Stimulated activated CD4-positive, alpha-beta T cell treated with anti-CD3 and anti-CD28 coated beads, Interleukin-15, amount 100 ng/mL, for 24 hours (primary cell): ENCODE measurements at regions not wholly inside any gene's neighbourhood (a gene's known extent, or its start where the extent isn't known, plus 50 kb on each side); places are given as distances from the start of the nearest gene placed in this dataset.

Source experiments
- DNase-seq: peaks from one replicate; pipeline ENCODE4 v3.0.0-alpha.2; 2020

GRCh38 chr3:163916596-163917560 lies 1161.4 kb downstream of the SI start:
- no peak for DNase-seq

- DNase-seq = no peak
Measured at GRCh38 chr3:163915280-163915679, 1163.0 kb downstream of the SI start.

- no peak for DNase-seq
Measured at GRCh38 chr3:163914567-163914966, 1163.7 kb downstream of the SI start.

DNA sequence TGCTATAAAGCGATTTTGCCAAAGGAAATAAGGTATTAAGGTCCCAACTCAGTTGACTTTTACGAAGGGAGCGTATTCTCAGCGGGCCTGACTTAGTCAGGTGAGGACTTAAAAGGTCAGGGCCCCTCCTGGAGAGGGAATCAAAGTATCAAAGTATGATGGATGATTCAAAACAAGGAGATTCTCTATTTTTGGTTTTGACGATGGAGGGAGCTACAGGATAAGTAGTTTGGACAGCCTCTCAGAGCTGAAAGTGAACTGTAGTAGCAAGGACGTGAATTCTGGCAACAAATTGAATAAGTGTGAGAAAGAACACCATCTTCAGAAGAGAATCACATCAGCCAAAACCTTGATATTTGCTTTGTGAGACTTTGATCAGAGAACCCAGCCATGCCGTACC lies 1186.5 kb downstream of the SI start:
- no peak for DNase-seq

DNA sequence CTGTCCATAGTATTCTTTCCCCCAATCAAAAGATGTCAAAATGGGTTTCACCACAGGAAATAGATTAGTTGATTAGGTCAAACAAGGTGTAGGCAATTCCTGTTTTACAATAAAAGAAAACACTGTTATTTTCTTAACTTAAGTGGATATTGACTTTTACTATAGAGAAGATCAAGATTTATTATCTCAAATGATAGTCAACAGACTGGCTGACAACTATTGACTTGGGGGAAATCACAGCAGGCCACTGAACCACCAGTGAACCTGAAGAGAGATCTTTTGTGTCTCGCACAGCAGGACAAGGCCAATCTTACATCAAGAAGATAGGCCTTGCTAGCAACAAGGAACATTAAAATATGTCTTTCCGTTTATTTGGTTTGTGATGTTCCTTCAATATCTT lies 1187.6 kb downstream of the SI start:
- DNase-seq = no peak

DNA sequence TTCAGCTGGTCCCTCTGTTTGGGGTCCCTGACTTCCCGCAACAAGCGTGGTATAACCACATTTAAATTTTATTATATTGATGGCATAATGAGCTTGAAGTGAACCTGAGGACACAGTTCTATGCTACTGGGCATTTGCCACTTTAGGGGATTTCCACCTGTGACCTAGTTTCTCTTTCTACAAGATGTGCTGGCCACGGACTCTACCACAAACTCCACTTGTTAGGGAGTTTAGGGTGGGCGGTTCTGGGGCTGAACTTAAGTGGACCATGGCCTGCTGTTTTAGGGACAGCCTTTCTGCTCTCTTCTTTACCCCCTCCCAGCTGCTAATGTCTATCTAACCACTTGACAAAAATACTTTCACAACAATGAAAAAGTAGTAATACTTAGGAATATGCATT lies 1199.1 kb downstream of the SI start:
- DNase-seq = no peak

- no peak for DNase-seq
Measured at GRCh38 chr3:163878396-163878795, 1199.9 kb downstream of the SI start.

DNA sequence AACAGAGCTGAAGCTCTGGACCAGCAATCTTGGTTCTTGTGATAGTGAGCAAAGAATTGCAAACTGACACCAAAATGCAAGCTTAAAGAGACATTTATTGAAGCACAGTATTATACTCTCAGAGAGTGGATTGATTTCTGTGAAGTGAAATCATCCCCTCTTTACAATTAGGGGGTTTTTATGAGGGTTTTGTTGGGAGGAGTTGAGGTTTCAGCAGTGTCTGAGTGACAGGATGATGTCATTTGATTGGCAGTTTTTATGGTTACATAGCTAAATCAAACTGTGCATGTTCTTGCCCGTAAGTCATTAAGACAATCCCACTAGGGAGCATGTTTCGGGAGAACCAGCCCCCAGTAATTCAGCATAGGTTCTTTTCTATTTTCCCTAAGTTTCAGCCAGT lies 1200.5 kb downstream of the SI start:
- no peak for DNase-seq

DNA sequence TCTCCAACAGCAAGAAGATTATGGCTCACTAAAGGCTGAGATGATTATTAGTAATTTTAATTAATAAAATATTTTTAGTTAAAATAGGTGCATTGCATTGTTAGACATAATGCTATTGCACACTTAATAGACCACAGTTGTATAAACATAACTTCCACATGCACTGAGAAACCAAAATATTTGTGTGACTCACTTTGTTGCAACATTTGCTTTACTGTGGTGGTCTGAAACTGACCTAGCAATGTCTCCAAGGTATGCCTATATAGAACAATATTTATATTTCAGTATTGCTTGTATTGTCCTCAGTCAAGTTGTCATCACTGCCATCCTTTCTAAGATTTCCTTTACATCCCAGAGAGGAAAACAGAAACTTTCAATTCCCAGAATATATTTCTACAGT lies 1215.2 kb downstream of the SI start:
- DNase-seq = no peak

DNA sequence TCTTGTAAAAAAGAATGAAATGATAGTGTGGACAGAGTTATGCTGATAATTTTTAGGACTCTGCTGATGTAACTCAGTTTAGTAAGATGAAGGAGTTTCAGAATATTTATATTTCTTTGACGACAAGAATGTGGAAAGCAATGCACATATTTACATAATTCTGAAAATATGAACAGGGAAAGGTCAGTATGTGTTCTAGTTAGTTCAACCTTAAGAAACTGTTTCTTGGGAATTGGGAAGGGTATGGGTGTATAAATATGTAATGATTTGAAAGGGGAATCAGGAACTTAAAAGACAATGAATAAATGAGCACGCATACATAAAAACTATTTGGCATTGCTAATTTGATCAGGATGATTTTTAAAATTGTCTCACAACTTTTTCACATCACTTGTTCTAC lies 1226.1 kb downstream of the SI start:
- DNase-seq = no peak

DNA sequence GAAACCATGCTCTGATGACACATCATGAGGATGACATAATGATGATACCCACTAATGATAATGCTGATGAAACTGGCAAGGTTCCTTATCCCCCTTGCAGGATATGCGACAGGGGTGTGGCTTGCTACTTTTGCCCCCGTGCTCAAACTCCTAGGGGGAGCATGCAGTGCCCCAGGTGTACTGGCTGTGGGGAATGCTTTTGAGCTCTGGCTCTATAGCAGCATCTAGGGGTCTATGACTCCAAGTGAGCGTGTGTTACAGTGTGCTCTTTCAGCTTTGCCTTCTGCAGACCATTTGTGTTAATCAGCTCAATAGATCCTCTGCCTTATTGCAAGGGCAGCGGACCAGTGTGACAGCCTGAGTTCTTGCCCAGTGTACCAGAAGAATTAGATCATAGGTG lies 1239.5 kb downstream of the SI start:
- DNase-seq = no peak

DNA sequence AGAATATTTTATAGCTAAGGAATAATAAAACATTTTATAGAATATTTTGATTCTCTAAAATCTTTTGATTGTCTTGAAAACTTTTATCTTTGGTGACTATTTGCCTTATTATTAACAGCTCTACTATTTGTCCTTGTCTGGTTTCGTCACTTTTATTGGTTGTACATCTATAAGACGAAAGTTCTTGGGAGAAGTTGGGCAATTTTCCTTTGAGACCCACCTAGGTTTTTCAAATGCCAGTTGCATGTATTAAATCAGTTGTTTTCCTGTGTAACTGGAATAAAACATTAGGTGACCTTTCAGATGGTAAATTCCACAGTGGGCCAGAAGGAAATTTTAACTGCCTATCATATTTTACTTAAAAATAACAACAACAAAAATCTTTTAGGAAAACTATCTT lies 1245.7 kb downstream of the SI start:
- DNase-seq = no peak

DNA sequence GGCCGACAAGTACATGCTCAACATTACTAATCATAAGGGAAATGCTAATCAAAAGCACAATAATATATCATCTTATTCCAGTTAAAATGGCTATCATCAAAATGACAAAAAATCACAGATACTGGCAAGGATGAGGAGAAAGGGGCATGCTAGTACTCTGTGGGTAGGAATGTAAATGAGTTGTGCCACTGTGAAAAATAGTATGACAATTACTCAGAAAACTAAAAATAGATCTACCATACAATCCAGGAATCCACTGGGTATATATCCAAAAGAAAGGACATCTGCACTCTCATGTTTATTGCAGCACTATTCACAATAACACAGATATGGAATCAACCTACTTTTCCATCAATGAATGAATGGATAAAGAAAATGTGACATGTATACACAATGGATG lies 1256.5 kb downstream of the SI start:
- DNase-seq = no peak

- no peak for DNase-seq
Measured at GRCh38 chr3:163817015-163817414, 1261.3 kb downstream of the SI start.

DNA sequence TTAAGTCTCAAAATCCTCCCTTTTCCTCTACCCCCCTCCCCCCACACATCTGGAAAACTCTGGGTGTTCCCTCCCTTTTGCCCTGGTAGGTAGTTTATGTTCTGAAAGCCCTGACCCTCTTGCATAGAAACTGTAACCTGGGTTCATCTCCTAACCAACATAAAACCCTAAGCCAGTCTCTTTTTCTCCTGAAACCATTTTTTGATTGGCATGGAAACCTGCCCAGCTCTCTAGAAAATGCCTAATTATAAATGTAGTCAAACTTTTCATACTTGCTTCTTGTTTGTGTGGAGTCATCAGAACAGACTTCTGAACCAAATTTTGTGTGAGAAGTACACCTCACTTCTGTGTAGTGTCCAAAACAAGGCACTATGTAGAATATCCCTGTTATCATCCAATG lies 1264.4 kb downstream of the SI start:
- no peak for DNase-seq

DNA sequence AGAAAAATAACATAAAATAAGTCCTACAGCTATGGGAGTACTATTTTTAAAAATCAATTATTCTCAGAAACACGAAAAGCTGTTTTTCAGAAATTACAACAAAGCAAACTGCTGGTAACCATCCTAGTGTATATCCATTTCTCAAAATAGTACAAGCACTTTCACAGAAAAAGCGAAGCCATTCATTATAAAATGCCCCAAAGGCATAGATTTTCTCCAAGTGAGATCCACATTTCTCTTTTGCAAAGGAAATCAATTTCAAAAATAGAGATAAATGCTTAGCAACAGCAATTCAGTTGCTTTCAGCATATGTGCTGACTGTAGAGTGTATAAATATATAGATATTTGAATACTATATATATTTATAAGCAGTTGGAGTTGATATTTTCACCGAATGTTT lies 1266.3 kb downstream of the SI start:
- DNase-seq = no peak

- no peak for DNase-seq
Measured at GRCh38 chr3:163809540-163809993, 1268.7 kb downstream of the SI start.

- no peak for DNase-seq
Measured at GRCh38 chr3:163786416-163786815, 1291.9 kb downstream of the SI start.

DNA sequence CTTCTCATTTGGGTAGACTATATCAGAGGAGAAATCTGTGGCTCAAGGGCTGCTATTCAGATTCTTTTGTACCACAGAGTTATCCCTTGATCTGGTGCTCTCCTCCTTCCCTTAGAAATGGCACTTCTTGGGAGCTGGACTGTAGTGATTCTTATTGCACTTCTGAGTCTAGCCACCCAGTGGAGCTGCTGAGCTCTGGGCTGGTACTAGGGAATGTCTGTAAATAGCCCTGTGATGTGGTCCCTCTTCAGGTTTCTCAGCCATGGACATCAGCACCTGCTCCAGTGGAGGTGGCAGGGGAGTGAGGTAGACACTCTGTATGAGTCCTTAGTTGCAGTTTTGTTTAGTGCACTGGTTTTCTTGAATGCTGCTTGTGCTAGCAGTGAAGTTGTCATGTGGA lies 1292.6 kb downstream of the SI start:
- DNase-seq = no peak

DNA sequence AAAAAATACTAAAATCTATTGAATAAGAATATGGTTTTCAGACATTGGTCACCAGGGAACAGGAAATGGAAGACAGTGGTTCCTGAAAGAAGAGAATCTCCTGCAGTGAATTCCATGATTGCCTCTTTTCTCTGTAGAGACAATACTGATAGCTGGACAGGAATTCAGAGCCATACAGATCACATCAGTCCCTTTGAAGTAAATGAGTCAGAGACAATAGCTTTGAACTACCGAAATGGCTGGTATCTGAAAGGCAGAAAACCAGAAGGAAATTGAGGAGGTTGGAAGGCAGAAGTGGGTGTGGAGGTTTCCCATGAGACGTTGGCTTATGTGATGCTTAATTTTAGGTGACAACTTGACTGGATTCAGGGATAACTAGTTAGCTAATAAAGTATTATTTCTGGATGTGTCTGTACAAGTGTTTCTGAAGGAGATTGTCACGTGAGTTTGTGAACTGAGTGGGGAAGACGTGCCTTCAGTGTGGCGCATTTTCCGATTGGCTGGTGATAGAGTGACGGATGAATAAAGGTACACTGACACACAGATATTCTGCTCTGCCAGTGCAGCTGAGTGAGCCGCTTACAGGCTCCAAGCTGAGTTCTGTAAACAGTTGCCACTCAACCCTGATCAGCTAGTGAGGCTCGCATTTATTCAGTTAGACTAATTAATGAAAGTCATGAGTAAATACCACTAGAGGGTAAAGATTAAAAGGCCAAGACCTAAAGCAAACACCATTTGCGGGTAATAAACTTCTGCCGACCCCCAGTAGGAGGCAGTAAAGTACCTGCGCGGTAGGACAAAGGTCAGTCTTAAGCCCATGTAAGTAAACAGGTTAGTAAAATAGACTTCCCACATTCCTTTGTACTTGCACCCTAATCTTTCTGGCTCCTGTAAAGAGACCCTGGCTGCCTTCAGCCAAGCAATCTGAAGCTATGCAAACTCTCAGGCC lies 1298.6 kb downstream of the SI start:
- no peak for DNase-seq

- DNase-seq = no peak
Measured at GRCh38 chr3:163776743-163777142, 1301.6 kb downstream of the SI start.

- no peak for DNase-seq
Measured at GRCh38 chr3:163773136-163773535, 1305.2 kb downstream of the SI start.

DNA sequence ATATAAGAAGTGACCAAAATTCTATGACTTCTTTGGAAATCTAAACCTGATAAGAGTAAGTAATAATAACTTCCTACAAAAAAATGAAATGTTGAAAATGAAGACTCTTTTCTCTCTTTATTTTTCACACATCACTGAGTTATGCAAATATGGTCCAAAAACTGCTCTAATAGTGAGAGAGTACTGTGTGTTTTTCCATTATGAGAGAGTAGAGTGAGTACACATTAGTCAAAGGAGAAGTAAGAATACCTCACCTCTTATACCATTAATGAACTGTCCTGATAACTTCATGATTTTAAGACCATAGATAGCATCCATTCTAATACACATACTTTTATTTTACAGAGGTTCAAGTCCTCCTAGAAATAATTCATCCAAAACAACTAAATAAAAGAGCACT lies 1310.2 kb downstream of the SI start:
- DNase-seq = no peak

GRCh38 chr3:163766112-163766511 lies 1312.2 kb downstream of the SI start:
- DNase-seq = no peak
